ENCODE measurements at regions not wholly inside any gene's neighbourhood (a gene's known extent, or its start where the extent isn't known, plus 50 kb on each side); places are given as distances from the start of the nearest gene placed in this dataset.
A peak's percentile ranks its signal among the peaks of the same experiment; 100 is the strongest.

DNA sequence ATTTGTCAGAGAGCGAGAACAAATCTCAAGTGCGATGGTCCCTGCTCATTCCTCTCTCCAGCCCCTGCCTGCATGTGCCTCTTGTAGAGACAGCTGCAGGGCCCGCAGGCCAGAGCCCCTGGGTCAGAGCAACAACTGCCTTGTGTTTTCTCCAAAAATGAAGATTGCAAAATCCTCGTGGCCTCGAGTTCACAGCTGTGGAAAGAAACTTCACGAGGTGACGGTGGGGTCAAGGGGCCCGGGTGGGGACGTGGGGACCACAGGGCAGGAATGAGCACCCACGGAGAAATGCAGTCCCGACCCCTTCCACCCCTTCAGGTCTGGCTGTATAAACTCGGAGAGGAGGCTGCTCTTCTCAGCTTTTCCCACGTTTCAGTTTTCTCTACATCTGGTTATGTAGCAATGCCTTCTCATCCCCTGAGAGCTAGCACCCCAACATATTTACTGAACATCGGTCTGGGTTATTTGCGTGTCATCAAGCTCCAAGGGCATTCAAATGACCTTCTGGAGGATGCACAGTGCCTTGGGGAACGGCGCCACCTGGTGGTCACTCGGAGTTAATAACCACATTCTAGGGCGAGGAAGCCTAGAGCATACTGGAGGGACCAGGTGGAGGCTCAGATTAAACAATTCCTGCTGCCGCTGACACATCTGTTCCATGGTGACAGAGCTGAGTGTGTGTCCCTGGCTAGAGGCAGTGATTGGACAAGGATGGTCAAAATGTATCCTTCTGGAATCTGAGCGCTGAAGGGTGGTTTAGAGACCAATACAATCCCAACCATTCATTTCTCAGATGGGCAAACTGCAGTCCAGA lies 91.4 kb upstream of the CYRIA start:
- POLR2A ChIA-PET = interaction anchor here (2.3 kb wide), 1 partner anchor 144 kb away, joined by 12 read pairs; no protein-coding TSS in a partner anchor

DNA sequence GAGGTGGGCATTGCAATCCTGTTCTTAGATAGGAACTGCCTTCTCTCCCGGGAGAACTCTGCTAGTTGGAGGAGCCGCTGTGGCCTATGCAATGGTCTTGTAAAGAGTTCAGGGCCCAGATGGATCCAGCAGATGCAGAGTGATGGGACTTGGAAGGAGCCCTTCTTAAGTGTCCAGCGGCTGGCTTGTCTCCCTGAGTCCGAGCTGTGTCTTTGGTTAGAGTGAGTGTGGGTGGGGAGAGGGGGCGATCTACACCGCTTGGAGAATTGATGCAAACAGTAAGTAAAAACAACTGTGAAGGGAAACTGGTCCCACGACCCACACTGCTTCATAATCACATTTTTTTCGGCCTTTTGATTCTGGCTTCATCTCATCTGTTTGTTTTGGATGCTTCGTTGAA lies 89.8 kb upstream of the CYRIA start:
- Histone ChIP-seq H3K9ac (no peak overlapping the region), H3K4me1 (ENCODE audit: control insufficient read depth in 1 of 2, insufficient read depth in 2 of 2, low read depth in 1 of 2, low read length in 1 of 2) (peaks cover 0 to 4% of the 10 kb centered on the region in 2 experiments; a peak in 1 of 4 replicates), H3K27ac (ENCODE audit: low read depth in 2 of 2, low read length in 1 of 2) (no peak overlapping the region), H3K9me3 (no peaks in the 10 kb centered on the region), H3K79me2 (ENCODE audit: insufficient read depth) (no peaks in the 10 kb centered on the region), H3K36me3 (replicated peaks in 1 of 2; ENCODE audit: control insufficient read depth in 1 of 2, insufficient read depth in 2 of 2, low read length in 1 of 2) (no peaks in the 10 kb centered on the region), H3K9me2 (no peaks in the 10 kb centered on the region), H3K4me2 (no peak overlapping the region), H3K27me3 (ENCODE audit: insufficient read depth) (no peaks in the 10 kb centered on the region), H4K20me1 (ENCODE audit: insufficient read depth) (no peaks in the 10 kb centered on the region), H2AFZ (ENCODE audit: low read depth) (no peak overlapping the region), H3K4me3 (ENCODE audit: low read depth in 2 of 2, low read length in 1 of 2) (no peak overlapping the region), H3F3A (replicated peaks; ENCODE audit: insufficient read depth) (no peaks in the 10 kb centered on the region)
- 21% methylated on average over 9 of the region's 9 CpGs for WGBS (ENCODE audit: low lambda C conversion rate)
- no peak for DNase-seq
- CTCF ChIA-PET = interaction anchor here (0.8 to 11.4 kb wide), 18 partner anchors 15 to 915 kb away, joined by 3 to 341 read pairs (median 22); partner anchors contain the start of genes CYRIA and MYCN
- POLR2A ChIA-PET = no interaction called here
- TF ChIP-seq RXRA (IDR thresholded peaks at IDR 0.05; ENCODE audit: borderline replicate concordance, low read depth) = no peak
- TF ChIP-seq SIN3A (IDR thresholded peaks at IDR 0.05; ENCODE audit: borderline replicate concordance, low read depth, low read length) = no peak
- no peak for TF ChIP-seq FOSL2 (IDR thresholded peaks at IDR 0.05; ENCODE audit: borderline replicate concordance, low read depth)
- TF ChIP-seq FOXM1 (IDR thresholded peaks at IDR 0.05; ENCODE audit: low read depth) = no peak
- TF ChIP-seq, protein P1, sequence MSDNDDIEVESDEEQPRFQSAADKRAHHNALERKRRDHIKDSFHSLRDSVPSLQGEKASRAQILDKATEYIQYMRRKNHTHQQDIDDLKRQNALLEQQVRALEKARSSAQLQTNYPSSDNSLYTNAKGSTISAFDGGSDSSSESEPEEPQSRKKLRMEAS (IDR thresholded peaks at IDR 0.05; ENCODE audit: low read depth) = no peak
- TF ChIP-seq, protein P2, sequence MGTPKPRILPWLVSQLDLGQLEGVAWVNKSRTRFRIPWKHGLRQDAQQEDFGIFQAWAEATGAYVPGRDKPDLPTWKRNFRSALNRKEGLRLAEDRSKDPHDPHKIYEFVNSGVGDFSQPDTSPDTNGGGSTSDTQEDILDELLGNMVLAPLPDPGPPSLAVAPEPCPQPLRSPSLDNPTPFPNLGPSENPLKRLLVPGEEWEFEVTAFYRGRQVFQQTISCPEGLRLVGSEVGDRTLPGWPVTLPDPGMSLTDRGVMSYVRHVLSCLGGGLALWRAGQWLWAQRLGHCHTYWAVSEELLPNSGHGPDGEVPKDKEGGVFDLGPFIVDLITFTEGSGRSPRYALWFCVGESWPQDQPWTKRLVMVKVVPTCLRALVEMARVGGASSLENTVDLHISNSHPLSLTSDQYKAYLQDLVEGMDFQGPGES (IDR thresholded peaks at IDR 0.05; ENCODE audit: low read depth, low read length) = no peak
- TF ChIP-seq JUND (IDR thresholded peaks at IDR 0.05) = no peak
- no peak for TF ChIP-seq EZH2phosphoT487 (IDR thresholded peaks at IDR 0.05; ENCODE audit: borderline replicate concordance, low read depth)
- TF ChIP-seq RAD21 (IDR thresholded peaks at IDR 0.05; ENCODE audit: low read length) = no peak
- no peak for TF ChIP-seq NFIC (IDR thresholded peaks at IDR 0.05; ENCODE audit: borderline replicate concordance)
- TF ChIP-seq, protein P3, sequence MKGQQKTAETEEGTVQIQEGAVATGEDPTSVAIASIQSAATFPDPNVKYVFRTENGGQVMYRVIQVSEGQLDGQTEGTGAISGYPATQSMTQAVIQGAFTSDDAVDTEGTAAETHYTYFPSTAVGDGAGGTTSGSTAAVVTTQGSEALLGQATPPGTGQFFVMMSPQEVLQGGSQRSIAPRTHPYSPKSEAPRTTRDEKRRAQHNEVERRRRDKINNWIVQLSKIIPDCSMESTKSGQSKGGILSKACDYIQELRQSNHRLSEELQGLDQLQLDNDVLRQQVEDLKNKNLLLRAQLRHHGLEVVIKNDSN (IDR thresholded peaks at IDR 0.05; ENCODE audit: borderline replicate concordance, low read depth) = no peak
- no peak for TF ChIP-seq CHD2 (IDR thresholded peaks at IDR 0.05; ENCODE audit: low read length, partially characterized antibody)
- TF ChIP-seq POLR2AphosphoS5 (IDR thresholded peaks at IDR 0.05; ENCODE audit: low read depth, low read length) = no peak

More for the DNA sequence above, 91.4 kb upstream of the CYRIA start:
- no peaks in the 10 kb centered on the region for H3K9me2 ChIP-seq
- no peaks in the 10 kb centered on the region for H3F3A ChIP-seq (replicated peaks; ENCODE audit: insufficient read depth)
- no peaks in the 10 kb centered on the region for H3K79me2 ChIP-seq (ENCODE audit: insufficient read depth)
- H4K20me1 ChIP-seq (ENCODE audit: insufficient read depth) = no peaks in the 10 kb centered on the region
- 23% methylated on average over 21 of the region's 21 CpGs for WGBS (ENCODE audit: low lambda C conversion rate)
- peak; percentile 79 for DNase-seq
- no peaks in the 10 kb centered on the region for H3K27me3 ChIP-seq (ENCODE audit: insufficient read depth)
- H3K9ac ChIP-seq = no peak overlapping the region
- peak overlapping the region in 1 of 2 experiments; percentile 27; a peak in 1 of 4 replicates for H3K4me3 ChIP-seq (ENCODE audit: low read depth in 2 of 2, low read length in 1 of 2)
- no peak overlapping the region for H2AFZ ChIP-seq (ENCODE audit: low read depth)
- no peak overlapping the region for H3K27ac ChIP-seq (ENCODE audit: low read depth in 2 of 2, low read length in 1 of 2)
- H3K4me1 ChIP-seq (ENCODE audit: control insufficient read depth in 1 of 2, insufficient read depth in 2 of 2, low read depth in 1 of 2, low read length in 1 of 2) = peaks cover 0 to 4% of the 10 kb centered on the region in 2 experiments; a peak in 1 of 4 replicates
- no peaks in the 10 kb centered on the region for H3K9me3 ChIP-seq
- no peaks in the 10 kb centered on the region for H3K36me3 ChIP-seq (replicated peaks in 1 of 2; ENCODE audit: control insufficient read depth in 1 of 2, insufficient read depth in 2 of 2, low read length in 1 of 2)
- TF ChIP-seq EZH2phosphoT487 (IDR thresholded peaks at IDR 0.05; ENCODE audit: borderline replicate concordance, low read depth) = no peak
- peak; percentile 99 for TF ChIP-seq RAD21 (IDR thresholded peaks at IDR 0.05; ENCODE audit: low read length)
- no peak for TF ChIP-seq CHD2 (IDR thresholded peaks at IDR 0.05; ENCODE audit: low read length, partially characterized antibody)
- peak; percentile 59; the same call in 1 of the 2 replicates for TF ChIP-seq FOXJ3 (CRISPR knock-in tag; IDR thresholded peaks at IDR 0.05)
- TF ChIP-seq MXI1 (IDR thresholded peaks at IDR 0.05; ENCODE audit: low read depth, low read length) = no peak
- TF ChIP-seq SMC3 (IDR thresholded peaks at IDR 0.05; ENCODE audit: low read depth, low read length) = peak; percentile 98
- TF ChIP-seq ELF1 (IDR thresholded peaks at IDR 0.05) = no peak
- no peak for TF ChIP-seq GATA2 (CRISPR knock-in tag; IDR thresholded peaks at IDR 0.05)
- no peak for TF ChIP-seq YY1 (IDR thresholded peaks at IDR 0.05; ENCODE audit: low read depth)
- TF ChIP-seq, protein P4, sequence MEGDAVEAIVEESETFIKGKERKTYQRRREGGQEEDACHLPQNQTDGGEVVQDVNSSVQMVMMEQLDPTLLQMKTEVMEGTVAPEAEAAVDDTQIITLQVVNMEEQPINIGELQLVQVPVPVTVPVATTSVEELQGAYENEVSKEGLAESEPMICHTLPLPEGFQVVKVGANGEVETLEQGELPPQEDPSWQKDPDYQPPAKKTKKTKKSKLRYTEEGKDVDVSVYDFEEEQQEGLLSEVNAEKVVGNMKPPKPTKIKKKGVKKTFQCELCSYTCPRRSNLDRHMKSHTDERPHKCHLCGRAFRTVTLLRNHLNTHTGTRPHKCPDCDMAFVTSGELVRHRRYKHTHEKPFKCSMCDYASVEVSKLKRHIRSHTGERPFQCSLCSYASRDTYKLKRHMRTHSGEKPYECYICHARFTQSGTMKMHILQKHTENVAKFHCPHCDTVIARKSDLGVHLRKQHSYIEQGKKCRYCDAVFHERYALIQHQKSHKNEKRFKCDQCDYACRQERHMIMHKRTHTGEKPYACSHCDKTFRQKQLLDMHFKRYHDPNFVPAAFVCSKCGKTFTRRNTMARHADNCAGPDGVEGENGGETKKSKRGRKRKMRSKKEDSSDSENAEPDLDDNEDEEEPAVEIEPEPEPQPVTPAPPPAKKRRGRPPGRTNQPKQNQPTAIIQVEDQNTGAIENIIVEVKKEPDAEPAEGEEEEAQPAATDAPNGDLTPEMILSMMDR (IDR thresholded peaks at IDR 0.05) = peak; percentile 95
- TF ChIP-seq RCOR1 (IDR thresholded peaks at IDR 0.05; ENCODE audit: low read length) = 0 out of 2 replicates have a peak, but pooled peaks have one; percentile 24
- CTCF ChIA-PET = interaction anchor here (0.5 to 11.4 kb wide), 106 partner anchors 9 to 1218 kb away, joined by 3 to 341 read pairs (median 4); partner anchors contain the start of genes CYRIA and MYCN
- H3K4me2 ChIP-seq = no peak overlapping the region
